Fibroblast of skin of abdomen (primary cell): ENCODE measurements at regions not wholly inside any gene's neighbourhood (a gene's known extent, or its start where the extent isn't known, plus 50 kb on each side); places are given as distances from the start of the nearest gene placed in this dataset.

ENCODE experiments used
- DNase-seq: peaks from one replicate; pipeline ENCODE4 v3.0.0-alpha.2; 2013

DNA sequence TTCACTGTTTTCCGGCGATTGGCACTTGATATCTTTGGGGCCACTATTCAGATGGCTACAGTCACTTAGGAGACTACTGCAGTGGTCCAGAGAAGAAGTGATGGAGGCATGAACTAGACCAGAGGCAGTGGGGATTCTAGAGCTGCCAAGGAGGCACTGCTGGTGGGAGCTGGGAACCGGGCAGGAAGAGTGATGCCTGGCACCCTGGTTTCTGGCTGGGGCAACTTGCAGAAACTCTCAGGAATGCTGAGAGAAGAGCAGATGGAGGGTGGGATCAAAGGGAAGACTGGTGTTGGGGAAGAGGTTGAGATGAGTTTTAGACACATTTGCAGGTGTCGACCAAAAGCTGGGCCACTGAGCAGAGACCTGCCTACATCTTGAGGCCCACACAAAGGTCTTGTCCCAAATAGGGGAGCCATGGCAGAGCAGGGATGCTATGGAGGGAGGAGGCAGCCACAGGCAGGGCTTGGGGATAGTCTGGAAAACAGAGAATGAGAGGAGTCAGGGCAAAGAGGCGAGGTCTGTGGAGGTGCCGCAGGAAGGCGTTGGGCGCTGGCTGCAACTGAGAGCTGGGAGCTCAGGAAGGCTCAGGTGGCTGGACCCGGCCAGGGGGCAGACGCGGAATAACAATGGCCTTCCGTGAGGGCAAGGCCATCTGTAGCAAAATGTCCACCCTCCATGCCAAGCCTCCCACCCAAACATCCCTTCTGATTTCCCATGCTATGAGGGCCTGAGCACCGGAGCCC, 118.9 kb downstream of the TOMM20 start:
- no peak for DNase-seq

DNA sequence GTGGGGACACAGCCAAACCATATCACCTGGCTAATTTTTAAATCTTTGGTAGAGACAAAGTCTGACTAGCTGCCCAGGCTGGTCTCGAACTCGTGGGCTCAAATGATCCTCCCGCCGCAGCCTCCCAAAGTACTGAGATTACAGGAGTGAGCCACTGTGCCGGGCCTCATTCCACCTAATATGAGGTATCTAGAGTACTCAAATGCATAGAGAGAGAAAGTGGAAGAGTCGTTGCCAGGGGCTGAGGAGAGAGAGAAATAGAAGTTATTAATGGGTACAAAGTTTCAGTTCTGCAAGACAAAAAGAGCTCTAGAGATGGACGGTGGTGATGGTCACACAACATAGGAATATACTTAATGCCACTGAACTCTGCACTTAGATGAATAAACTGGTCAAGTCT, 119.6 kb downstream of the TOMM20 start:
- DNase-seq: no peak

- no peak for DNase-seq
Measured at GRCh38 chr1:235008239-235008638, 120.4 kb downstream of the TOMM20 start.

- no peak for DNase-seq
Measured at GRCh38 chr1:235006816-235007215, 121.8 kb downstream of the TOMM20 start.

DNA sequence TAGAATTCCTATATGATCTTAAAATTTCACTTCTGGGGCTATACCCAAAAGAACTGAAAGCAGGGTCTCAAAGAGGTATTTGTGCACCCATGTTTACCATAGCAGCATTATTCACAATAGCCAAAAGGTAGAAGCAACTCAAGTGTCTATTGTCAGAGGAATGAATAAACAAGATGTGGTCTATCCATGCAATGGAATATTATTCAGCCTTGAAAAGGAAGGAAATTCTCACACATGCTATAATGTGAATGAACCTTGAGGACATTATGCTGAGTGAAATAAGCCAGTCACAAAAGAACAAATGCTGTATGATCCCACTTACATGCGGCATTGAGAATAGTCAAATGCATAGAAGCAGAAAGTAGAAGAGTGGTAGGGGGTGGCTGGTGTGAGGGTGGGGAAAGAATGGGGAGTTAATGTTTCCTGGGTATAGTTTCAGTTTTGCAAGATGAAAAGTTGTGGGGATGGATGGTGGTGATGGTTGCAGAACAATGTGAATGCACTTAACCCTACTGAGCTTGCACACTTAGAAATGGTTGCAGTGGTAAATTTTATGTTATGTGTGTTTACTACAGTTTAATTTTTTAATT, 122.4 kb downstream of the TOMM20 start:
- no peak for DNase-seq

DNA sequence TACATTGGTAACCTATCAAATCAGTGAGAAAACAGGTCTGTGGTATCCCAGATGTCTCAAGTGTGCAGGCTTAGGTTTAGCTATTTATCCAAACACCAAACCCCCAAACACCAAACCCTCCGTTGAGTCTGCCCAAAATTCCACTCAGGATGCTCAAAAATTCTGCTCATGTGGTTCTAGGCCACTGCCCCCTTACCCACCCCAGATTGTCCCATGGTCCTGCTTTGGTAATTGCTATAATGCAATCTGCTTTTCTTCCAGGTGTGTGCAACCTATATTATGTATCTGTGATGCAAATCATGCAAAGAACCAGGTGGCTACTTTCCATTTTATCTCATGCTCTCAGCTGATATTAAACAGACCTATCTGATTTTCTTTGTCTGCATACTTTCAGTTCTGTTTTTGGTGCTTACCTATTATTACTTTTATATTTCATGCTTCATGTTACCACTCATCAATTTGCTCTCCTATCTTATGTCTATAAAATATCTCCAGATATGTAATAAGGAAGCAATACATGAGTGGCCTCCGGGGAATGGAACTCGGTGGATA, 123.7 kb downstream of the TOMM20 start:
- DNase-seq: no peak

- DNase-seq: no peak
Measured at GRCh38 chr1:235004276-235004675, 124.4 kb downstream of the TOMM20 start.

- no peak for DNase-seq
Measured at GRCh38 chr1:235002706-235003300, 125.8 kb downstream of the TOMM20 start.

GRCh38 chr1:234999513-234999940, 129.1 kb downstream of the TOMM20 start:
- no peak for DNase-seq

GRCh38 chr1:234997896-234998741, 130.5 kb downstream of the TOMM20 start:
- no peak for DNase-seq

DNA sequence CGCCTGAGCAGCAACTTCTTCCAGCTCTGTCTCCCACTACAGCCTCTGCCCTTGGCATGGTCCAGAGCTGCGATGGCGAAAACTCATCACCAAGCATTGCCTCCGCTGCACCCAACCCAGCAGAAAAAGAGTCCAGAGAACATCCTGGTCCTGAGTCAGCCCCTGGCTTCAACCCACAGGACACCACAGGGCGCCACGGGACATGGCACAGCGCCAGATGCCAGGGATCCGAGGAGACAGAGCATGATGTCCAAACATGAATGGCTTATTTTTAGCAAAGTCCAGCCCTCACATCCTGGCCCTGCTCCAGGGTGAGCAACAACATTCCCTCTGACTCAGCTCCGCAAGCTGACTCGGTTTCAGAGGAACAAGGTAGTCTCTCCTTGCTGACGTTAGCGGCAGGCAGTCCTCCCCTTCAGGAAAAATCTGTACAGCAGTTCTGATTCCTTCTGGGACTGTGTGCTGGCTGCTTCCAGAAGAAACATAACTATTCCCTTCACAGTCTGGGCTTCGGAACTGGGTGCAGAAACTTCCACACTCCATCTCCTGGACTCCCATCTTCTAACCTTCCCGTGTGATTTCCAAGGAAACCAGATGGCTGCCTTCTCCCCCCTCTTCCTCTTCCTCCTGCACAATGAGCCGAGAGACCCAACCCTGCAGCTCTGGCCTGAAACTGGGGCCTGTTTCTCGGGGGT, 131.3 kb downstream of the TOMM20 start:
- peak; percentile 97 for DNase-seq

DNA sequence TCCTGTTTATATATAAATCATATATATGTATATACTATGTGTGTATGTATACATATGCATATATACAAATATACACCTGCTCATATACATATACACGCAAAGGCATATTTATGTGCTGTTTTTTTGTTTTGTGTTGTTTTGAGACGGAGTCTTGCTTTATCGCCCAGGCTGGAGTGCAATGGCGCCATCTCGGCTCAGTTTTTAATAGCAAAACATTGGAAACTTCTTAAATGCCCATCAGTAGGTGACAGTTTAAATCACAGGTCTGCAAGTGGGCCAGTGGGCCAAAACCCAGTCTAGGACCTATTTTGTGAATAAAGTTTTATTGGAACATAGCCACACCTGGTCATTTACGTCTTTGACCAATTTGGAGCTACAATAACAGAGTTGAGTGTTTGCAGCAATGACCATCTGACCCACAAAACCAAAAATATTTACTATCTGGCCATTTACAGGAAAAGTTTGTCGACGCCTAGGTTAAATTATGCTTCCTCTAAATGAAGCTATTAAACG, 132.3 kb downstream of the TOMM20 start:
- DNase-seq: no peak

- no peak for DNase-seq
Measured at GRCh38 chr1:234994436-234995295, 134.0 kb downstream of the TOMM20 start.

DNA sequence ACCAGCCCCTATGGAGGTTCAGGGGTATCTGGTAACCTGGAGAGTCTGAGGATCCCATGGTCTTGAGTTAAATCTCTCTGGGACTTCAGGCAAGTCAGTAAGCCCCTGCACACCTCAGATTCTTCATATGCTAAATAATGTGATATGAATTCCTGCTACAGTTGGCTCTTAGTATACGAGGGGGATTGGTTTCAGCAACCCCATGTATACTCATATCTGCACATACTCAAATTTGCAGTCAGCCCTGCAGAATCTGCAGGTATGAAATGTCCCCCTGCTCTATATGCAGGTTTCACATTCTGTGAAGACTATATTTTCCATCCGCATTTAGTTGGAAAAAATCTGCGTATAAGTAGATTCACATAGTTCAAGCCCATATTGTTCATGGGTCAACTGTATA, 136.6 kb downstream of the TOMM20 start:
- DNase-seq: no peak

DNA sequence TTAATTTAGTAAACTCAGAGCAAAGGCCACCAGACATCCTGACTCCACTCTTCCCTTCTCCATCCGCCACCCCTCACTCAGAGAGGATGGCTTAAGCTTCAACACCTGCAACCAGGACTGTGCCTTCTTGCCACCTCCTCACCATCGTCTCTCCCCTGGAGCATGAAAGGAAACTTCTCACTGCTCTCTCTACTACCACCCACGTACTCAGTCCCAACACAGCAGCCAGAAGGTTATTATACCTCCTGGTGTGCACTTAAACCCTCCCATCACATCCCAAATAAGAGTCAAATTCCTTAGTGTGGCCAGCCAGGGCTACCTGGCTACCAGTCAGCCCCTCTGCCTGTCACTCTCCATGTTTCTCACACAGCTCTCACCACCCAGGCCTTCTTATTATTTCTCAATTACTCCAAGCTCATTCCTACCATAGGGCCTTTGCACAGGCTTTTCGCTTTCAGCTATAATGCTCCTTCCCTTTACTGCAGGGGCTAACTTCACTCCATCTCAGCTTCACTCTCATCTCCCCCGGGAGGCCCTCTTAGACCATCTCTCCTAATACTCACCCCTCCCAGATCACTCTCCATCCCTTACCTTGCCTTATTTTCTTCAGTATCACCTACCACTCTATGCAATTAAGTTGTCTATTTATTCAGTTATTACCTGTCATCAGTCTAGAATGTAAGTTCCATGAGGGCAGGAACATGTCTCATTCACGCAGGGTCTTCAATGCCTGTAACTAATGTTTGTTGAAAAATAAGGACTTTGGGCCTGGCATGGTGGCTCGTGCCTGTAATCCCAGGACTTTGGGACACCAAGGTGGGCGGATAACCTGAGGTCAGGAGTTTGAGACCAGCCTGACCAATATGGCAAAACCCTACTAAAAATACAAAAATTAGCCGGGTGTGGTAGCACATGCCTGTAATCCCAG, 137.5 kb downstream of the TOMM20 start:
- no peak for DNase-seq

DNA sequence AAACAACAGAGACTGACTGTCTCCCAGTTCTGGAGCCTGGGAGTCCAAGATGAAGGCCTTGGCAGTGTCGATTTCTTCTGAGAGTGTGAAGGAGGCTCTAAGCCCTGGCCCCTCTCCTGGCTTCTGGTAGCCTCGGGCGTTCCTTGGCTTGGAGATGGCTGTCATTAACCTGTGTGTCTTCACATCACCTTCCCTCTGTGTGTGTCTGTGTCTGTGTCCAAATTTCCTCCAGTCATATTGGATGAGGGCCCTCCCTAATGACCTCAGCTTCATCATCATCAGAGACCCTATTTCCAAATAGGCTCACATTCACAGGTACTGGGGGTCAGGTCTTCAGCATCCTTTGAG, 138.3 kb downstream of the TOMM20 start:
- DNase-seq: no peak

GRCh38 chr1:234989479-234990327, 138.9 kb downstream of the TOMM20 start:
- DNase-seq: no peak

- DNase-seq: peak; percentile 55
Measured at GRCh38 chr1:234989019-234989418, 139.6 kb downstream of the TOMM20 start.

DNA sequence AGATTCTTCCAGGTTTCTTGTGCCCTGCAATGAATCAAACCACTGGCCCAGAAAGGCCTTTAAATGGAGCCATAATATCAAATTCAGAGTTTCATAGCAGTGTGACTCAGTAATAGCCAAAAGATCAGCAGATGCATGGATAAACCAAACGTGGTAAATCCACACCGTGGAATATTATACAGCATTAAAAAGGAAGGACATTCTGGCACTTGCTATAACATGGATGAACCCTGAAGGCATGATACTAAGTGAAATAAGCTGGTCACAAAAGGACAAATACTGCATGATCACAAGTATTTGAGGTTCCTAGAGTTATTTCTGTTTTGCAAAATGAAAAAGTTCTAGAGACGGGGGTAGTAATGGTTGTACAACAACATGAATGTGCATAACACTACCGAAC, 140.1 kb downstream of the TOMM20 start:
- DNase-seq: no peak
